Heart right ventricle (tissue), 16 donors: ENCODE measurements at regions not wholly inside any gene's neighbourhood (a gene's known extent, or its start where the extent isn't known, plus 50 kb on each side); places are given as distances from the start of the nearest gene placed in this dataset.

Experiments used
- ATAC-seq, 8 donors: fragments of 200-7000 bp; cut with Tn5 transposase; one replicate each; pipeline ENCODE4 v1.9.1; 2020; ENCODE audit warnings: mild to moderate bottlenecking in 8 of 8, moderate library complexity in 8 of 8, moderate number of reproducible peaks in 1 of 8
- DNase-seq, 2 donors: peaks; one replicate each; pipeline ENCODE4 v3.0.0-alpha.2; 2020
- H3K27ac ChIP-seq, 10 donors: fragments of 200-600 bp; sonication (generic) in 2 of 10; one replicate each; pipeline versions ENCODE4 v1.5.0 to v1.8.0; 2020 to 2022; ENCODE audit warnings: mild to moderate bottlenecking in 3 of 10
- H3K27me3 ChIP-seq, 7 donors: fragments of 200-600 bp; one replicate each; pipeline ENCODE4 v1.8.0; 2021 to 2022; ENCODE audit warnings: mild to moderate bottlenecking in 2 of 7
- H3K36me3 ChIP-seq, 9 donors: fragments of 200-600 bp; sonication (generic) in 1 of 9; one replicate each; pipeline versions ENCODE4 v1.5.0 to v1.8.0; 2020 to 2022; ENCODE audit warnings: mild to moderate bottlenecking in 2 of 9
- H3K4me1 ChIP-seq, 9 donors: fragments of 200-600 bp; sonication (generic) in 1 of 9; one replicate each; pipeline versions ENCODE4 v1.5.0 to v1.8.0; 2020 to 2022; ENCODE audit warnings: mild to moderate bottlenecking in 4 of 9
- H3K4me3 ChIP-seq, 10 donors: fragments of 200-600 bp; sonication (generic) in 2 of 10; one replicate each; pipeline versions ENCODE4 v1.5.0 to v1.8.0; 2020 to 2022; ENCODE audit warnings: mild to moderate bottlenecking in 7 of 10, moderate library complexity in 2 of 10
- H3K9me3 ChIP-seq, 11 donors: fragments of 200-600 bp in 10 of 11; sonication (generic) in 2 of 11; one replicate each; pipeline versions ENCODE4 v1.5.0 to v1.8.0; 2013 to 2022; ENCODE audit warnings: mild to moderate bottlenecking in 2 of 11, control low read depth in 1 of 11, moderate library complexity in 1 of 11
- WGBS, 2 donors: extraction: QIAGEN DNeasy Blood & Tissue Kit; methylation state at CpG; one replicate each; pipeline ENCODE4 v1.1.7; 2013; ENCODE audit warnings: inconsistent platforms in 1 of 2; 5-methylcytosine and 5-hydroxymethylcytosine counted together
- intact Hi-C, 10 donors: fragments of 100-400 bp; cut with DNase I; formaldehyde crosslinking; loops; one replicate each; pipeline versions ENCODE4 v1.11.1 to v1.14.2; 2022
- TF ChIP-seq, protein P1 (sequence below), 9 donors: fragments of 200-600 bp; sonication (generic) in 2 of 9; IDR thresholded peaks; one replicate each; pipeline versions ENCODE4 v1.5.0 to v1.8.0; 2021 to 2022; ENCODE audit warnings: antibody characterized with exemption in 9 of 9, mild to moderate bottlenecking in 5 of 9, moderate library complexity in 1 of 9
- donor health status: Arrhythmogenic right ventricular cardiomyopathy.
- donor health status: ischemic (EF 13 %, LVEDD 7.1; RV severe dilation, severe dysfunction).
- donor health status: healthy with polysubstance abuse.
- donor health status: DM: no; HTN: yes; CAD: no.
- donor health status: DM: no; HTN: no; CAD: no.
- donor health status: ischemic (EF 25% LVEDD 6.9; RV normal size, moderate dysfunction).
- donor health status: ischemic (EF 25% LVEDD 5.7; RV mildly dilated, moderate dysfunction).
- donor health status: healthy.
- donor health status: DM: yes; HTN: yes; CAD: no.
- donor health status: Ischemic cardiomyopathy.
- donor health status: ischemic (EF 35%, LVEDD 5.7; RV mildly dilated, moderate dysfunction).
- donor health status: nonischemic (EF 11% LVEDD 7.7; RV severe dilation, severe dysfunction).
- donor health status: DM: yes; HTN: yes; CAD: no.
- donor health status: PGD.
- donor health status: ischemic (EF 29% LVEDD 5.4; RV normal size, mild dysfunction).
- donor health status: nonischemic (EF 23%, LVEDD 6.1; RV moderate dilation, normal function).

DNA sequence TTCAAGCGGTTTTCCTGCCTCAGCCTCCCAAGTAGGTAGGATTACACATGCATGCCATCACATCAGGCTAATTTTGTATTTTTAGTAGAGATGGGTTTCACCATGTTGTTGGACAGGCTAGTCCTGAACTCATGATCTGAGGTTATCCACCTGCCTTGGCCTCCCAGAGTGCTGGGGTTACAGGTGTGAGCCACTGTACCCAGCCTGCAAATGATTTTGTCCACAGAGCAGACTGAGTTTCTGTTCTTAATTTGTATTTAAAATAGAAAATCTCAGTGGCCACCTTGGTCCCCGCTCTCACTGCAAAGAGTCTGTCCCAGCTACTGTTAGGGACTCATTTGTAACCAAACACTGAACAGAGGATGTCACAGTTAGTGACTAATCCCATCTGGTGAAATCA lies 415.7 kb upstream of the RBFOX1 start:
- WGBS, 2 donors, result 79 to 82% methylated on average over 2 of the region's 2 CpGs
- H3K27me3 ChIP-seq, result peaks cover 0 to 3% (median 0%) of the 10 kb centered on the region in 7 donors
- intact Hi-C loops, result no loop called here
- TF ChIP-seq, protein P1, sequence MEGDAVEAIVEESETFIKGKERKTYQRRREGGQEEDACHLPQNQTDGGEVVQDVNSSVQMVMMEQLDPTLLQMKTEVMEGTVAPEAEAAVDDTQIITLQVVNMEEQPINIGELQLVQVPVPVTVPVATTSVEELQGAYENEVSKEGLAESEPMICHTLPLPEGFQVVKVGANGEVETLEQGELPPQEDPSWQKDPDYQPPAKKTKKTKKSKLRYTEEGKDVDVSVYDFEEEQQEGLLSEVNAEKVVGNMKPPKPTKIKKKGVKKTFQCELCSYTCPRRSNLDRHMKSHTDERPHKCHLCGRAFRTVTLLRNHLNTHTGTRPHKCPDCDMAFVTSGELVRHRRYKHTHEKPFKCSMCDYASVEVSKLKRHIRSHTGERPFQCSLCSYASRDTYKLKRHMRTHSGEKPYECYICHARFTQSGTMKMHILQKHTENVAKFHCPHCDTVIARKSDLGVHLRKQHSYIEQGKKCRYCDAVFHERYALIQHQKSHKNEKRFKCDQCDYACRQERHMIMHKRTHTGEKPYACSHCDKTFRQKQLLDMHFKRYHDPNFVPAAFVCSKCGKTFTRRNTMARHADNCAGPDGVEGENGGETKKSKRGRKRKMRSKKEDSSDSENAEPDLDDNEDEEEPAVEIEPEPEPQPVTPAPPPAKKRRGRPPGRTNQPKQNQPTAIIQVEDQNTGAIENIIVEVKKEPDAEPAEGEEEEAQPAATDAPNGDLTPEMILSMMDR (IDR thresholded peaks at IDR 0.05), result no peak
- no peak overlapping the region for H3K4me3 ChIP-seq
- H3K9me3 ChIP-seq, result peaks cover 0 to 15% (median 0%) of the 10 kb centered on the region in 11 donors
- H3K4me1 ChIP-seq, result no peaks in the 10 kb centered on the region
- H3K27ac ChIP-seq, result no peak overlapping the region
- H3K36me3 ChIP-seq, result no peaks in the 10 kb centered on the region
- no peak for DNase-seq
- no peak for ATAC-seq

DNA sequence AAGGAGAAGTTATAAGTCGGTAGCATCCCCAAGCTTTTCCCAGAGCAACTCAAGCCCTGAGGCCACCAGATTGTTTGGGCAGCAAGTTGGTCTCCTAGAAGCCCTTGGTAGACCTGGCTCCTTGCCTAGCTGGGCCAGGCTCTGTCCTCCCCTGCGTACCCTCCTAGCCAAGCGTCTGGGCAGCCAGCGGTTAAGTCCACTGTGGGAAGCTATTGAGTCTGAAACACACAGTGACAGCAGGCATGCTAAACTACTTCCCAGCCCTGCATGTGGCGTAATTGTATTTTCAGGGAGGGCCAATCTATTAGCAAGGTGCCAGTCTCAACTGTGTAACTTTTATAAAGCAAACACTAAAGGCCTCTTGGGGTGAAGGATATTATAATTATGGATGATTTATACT lies 419.1 kb upstream of the RBFOX1 start:
- intact Hi-C loops, result no loop called here
- WGBS, 2 donors, result 82 to 84% methylated on average over 5 of the region's 5 CpGs
- DNase-seq (no peak), ATAC-seq (no peak)
- H3K27ac ChIP-seq, result no peak overlapping the region
- TF ChIP-seq, protein P1 (IDR thresholded peaks at IDR 0.05), result no peak
- no peaks in the 10 kb centered on the region for H3K9me3 ChIP-seq
- H3K4me1 ChIP-seq, result no peaks in the 10 kb centered on the region
- H3K4me3 ChIP-seq, result no peak overlapping the region
- H3K36me3 ChIP-seq, result no peaks in the 10 kb centered on the region
- peaks cover 0 to 3% (median 0%) of the 10 kb centered on the region in 7 donors for H3K27me3 ChIP-seq

GRCh38 chr16:6910301-6910700 lies 422.3 kb upstream of the RBFOX1 start:
- intact Hi-C loops, result no loop called here
- H3K4me1 ChIP-seq, result no peaks in the 10 kb centered on the region
- 43 to 50% methylated on average over 5 of the region's 5 CpGs for WGBS, 2 donors
- H3K4me3 ChIP-seq, result no peak overlapping the region
- TF ChIP-seq, protein P1 (IDR thresholded peaks at IDR 0.05), result no peak
- ATAC-seq, result no peak
- no peak overlapping the region for H3K27ac ChIP-seq
- H3K27me3 ChIP-seq, result no peaks in the 10 kb centered on the region
- no peak for DNase-seq
- H3K36me3 ChIP-seq, result no peaks in the 10 kb centered on the region
- H3K9me3 ChIP-seq, result no peaks in the 10 kb centered on the region

DNA sequence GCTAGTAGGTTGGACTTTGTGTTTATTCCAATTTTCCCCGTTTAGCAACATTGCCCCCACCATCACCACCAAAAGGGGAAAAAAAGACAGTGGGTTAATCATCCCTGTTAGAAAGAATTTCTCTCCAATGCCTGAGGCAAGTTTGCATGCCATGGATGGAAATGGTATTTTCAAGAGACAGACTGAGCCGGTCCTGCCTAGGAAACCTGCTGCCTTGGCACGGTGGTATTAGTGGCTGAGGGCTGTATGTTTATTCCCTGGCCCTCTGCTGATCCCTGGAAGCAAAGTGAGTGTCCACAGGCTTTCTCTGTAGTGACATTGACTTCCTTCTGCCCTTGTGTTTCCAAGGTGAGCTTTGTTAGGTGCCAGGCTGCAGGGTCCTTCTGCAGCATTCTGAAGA lies 427.0 kb upstream of the RBFOX1 start:
- Histone ChIP-seq H3K4me3 (no peak overlapping the region), H3K4me1 (no peaks in the 10 kb centered on the region), H3K36me3 (no peaks in the 10 kb centered on the region), H3K9me3 (no peaks in the 10 kb centered on the region), H3K27ac (no peak overlapping the region), H3K27me3 (peaks cover 0 to 8% (median 0%) of the 10 kb centered on the region in 7 donors)
- WGBS, 2 donors, result 55 to 73% methylated on average over 3 of the region's 3 CpGs
- intact Hi-C loops, result no loop called here
- TF ChIP-seq, protein P1 (IDR thresholded peaks at IDR 0.05), result no peak
- no peak for DNase-seq
- ATAC-seq, result no peak
